ENCODE measurements at regions not wholly inside any gene's neighbourhood (a gene's known extent, or its start where the extent isn't known, plus 50 kb on each side); places are given as distances from the start of the nearest gene placed in this dataset.

- no peaks in the 10 kb centered on the region for H3K36me3 ChIP-seq (ENCODE audit: control insufficient read depth, insufficient read depth, low read length)
- H3K9me3 ChIP-seq (ENCODE audit: control insufficient read depth, insufficient read depth, low read depth, low read length): no peaks in the 10 kb centered on the region
- no peaks in the 10 kb centered on the region for H3K4me1 ChIP-seq (ENCODE audit: control insufficient read depth, insufficient read depth, low read length)
- no peak overlapping the region for H3K4me3 ChIP-seq (ENCODE audit: low read depth in 2 of 2, low read length in 2 of 2)
- TF ChIP-seq TCF7L2 (IDR thresholded peaks at IDR 0.05; ENCODE audit: low read depth, low read length): no peak
- no peak for TF ChIP-seq REST (IDR thresholded peaks at IDR 0.05; ENCODE audit: insufficient read depth in 1 of 2, low read depth in 2 of 2, low read length in 1 of 2)
- no peak for TF ChIP-seq POLR2AphosphoS5 (IDR thresholded peaks at IDR 0.05; ENCODE audit: low read depth, low read length)
- TF ChIP-seq CTCF (IDR thresholded peaks at IDR 0.05): no peak
- no peak for TF ChIP-seq SIN3A (IDR thresholded peaks at IDR 0.05; ENCODE audit: borderline replicate concordance, insufficient read depth, low read depth, low read length)
- no peak for ATAC-seq
- no peak for DNase-seq (ENCODE audit: low read depth, low spot score)
- intact Hi-C loops (cut with micrococcal nuclease; ENCODE audit: unreplicated experiment): no loop called here
- in situ Hi-C loops (cut with HindIII; ENCODE audit: low pct_unique_long_range_greater_than_20kb, low sequenced_read_pairs): no loop called here
- no peaks in the 10 kb centered on the region for H3K27me3 ChIP-seq (ENCODE audit: control insufficient read depth, insufficient read depth, low read length)
- ChIA-PET POLR2A (no interaction called here), CTCF (no interaction called here)
- no peak overlapping the region for H3K27ac ChIP-seq (ENCODE audit: low read length)
- BruUV-seq (replicated peaks): no TSS peak
These were observed 1541.7 kb upstream of the FLRT2 start for GRCh38 chr14:83988275-83988674.

GRCh38 chr14:83991666-83992065 is 1538.3 kb upstream of the FLRT2 start:
- no peaks in the 10 kb centered on the region for H3K4me1 ChIP-seq (ENCODE audit: control insufficient read depth, insufficient read depth, low read length)
- CTCF ChIA-PET: no interaction called here
- TF ChIP-seq CTCF (IDR thresholded peaks at IDR 0.05) (no peak), REST (IDR thresholded peaks at IDR 0.05; ENCODE audit: insufficient read depth in 1 of 2, low read depth in 2 of 2, low read length in 1 of 2) (no peak), POLR2AphosphoS5 (IDR thresholded peaks at IDR 0.05; ENCODE audit: low read depth, low read length) (no peak), SIN3A (IDR thresholded peaks at IDR 0.05; ENCODE audit: borderline replicate concordance, insufficient read depth, low read depth, low read length) (no peak), TCF7L2 (IDR thresholded peaks at IDR 0.05; ENCODE audit: low read depth, low read length) (no peak)
- H3K9me3 ChIP-seq (ENCODE audit: control insufficient read depth, insufficient read depth, low read depth, low read length): no peaks in the 10 kb centered on the region
- H3K27ac ChIP-seq (ENCODE audit: low read length): no peak overlapping the region
- intact Hi-C loops (cut with micrococcal nuclease; ENCODE audit: unreplicated experiment) (no loop called here), in situ Hi-C loops (cut with HindIII; ENCODE audit: low pct_unique_long_range_greater_than_20kb, low sequenced_read_pairs) (no loop called here)
- POLR2A ChIA-PET: no interaction called here
- no peaks in the 10 kb centered on the region for H3K36me3 ChIP-seq (ENCODE audit: control insufficient read depth, insufficient read depth, low read length)
- no peak for ATAC-seq
- DNase-seq (ENCODE audit: low read depth, low spot score): no peak
- no peaks in the 10 kb centered on the region for H3K27me3 ChIP-seq (ENCODE audit: control insufficient read depth, insufficient read depth, low read length)
- no TSS peak for BruUV-seq (replicated peaks)
- no peak overlapping the region for H3K4me3 ChIP-seq (ENCODE audit: low read depth in 2 of 2, low read length in 2 of 2)
